ACHN (cell line): ENCODE measurements at regions not wholly inside any gene's neighbourhood (a gene's known extent, or its start where the extent isn't known, plus 50 kb on each side); places are given as distances from the start of the nearest gene placed in this dataset.

Experiments used
- DNase-seq: peaks from one replicate; pipeline ENCODE4 v3.0.0-alpha.2; 2015
- in situ Hi-C: cut with HindIII; loops from 2 replicates; pipeline ENCODE4 v1.10.0; 2017; ENCODE audit warnings: low sequenced_read_pairs, low pct_ligation_motif_present, low pct_unique_long_range_greater_than_20kb

GRCh38 chr3:110026421-110026820 lies 689.1 kb upstream of the DPPA4 start:
- in situ Hi-C loops, result no loop called here
- DNase-seq, result no peak

GRCh38 chr3:110027446-110028080 lies 690.2 kb upstream of the DPPA4 start:
- peak; percentile 20 for DNase-seq
- in situ Hi-C loops, result no loop called here

GRCh38 chr3:110031975-110032374 lies 694.6 kb upstream of the DPPA4 start:
- in situ Hi-C loops, result no loop called here
- DNase-seq, result no peak

GRCh38 chr3:110059431-110059830 lies 722.1 kb upstream of the DPPA4 start:
- no peak for DNase-seq
- in situ Hi-C loops, result no loop called here

- DNase-seq, result no peak
- in situ Hi-C loops, result no loop called here
Observed at GRCh38 chr3:110062716-110063115, 725.4 kb upstream of the DPPA4 start.

- no peak for DNase-seq
- in situ Hi-C loops, result no loop called here
Observed at GRCh38 chr3:110063178-110063577, 725.8 kb upstream of the DPPA4 start.

- in situ Hi-C loops, result no loop called here
- DNase-seq, result no peak
Observed at GRCh38 chr3:110066206-110066605, 728.9 kb upstream of the DPPA4 start.

- no peak for DNase-seq
- in situ Hi-C loops, result no loop called here
Observed at GRCh38 chr3:110067527-110067926, 730.2 kb upstream of the DPPA4 start.

GRCh38 chr3:110069761-110070160 lies 732.4 kb upstream of the DPPA4 start:
- in situ Hi-C loops, result no loop called here

GRCh38 chr3:110070161-110070916 lies 733.0 kb upstream of the DPPA4 start:
- in situ Hi-C loops, result no loop called here
- no peak for DNase-seq

More at GRCh38 chr3:110069761-110070160, 732.4 kb upstream of the DPPA4 start:
- no peak for DNase-seq

- no peak for DNase-seq
- in situ Hi-C loops, result no loop called here
Observed at GRCh38 chr3:110074095-110074494, 736.7 kb upstream of the DPPA4 start.

- in situ Hi-C loops, result no loop called here
- DNase-seq, result no peak
Observed at GRCh38 chr3:110077093-110077492, 739.7 kb upstream of the DPPA4 start.

- DNase-seq, result no peak
- in situ Hi-C loops, result no loop called here
Observed at GRCh38 chr3:110093411-110093810, 756.1 kb upstream of the DPPA4 start.

GRCh38 chr3:110093812-110094401 lies 756.6 kb upstream of the DPPA4 start:
- in situ Hi-C loops, result no loop called here
- no peak for DNase-seq

- no peak for DNase-seq
- in situ Hi-C loops, result no loop called here
Observed at GRCh38 chr3:110099711-110100110, 762.4 kb upstream of the DPPA4 start.

- no peak for DNase-seq
- in situ Hi-C loops, result no loop called here
Observed at GRCh38 chr3:110101361-110101760, 764.0 kb upstream of the DPPA4 start.

- in situ Hi-C loops, result no loop called here
- no peak for DNase-seq
Observed at GRCh38 chr3:110106805-110107204, 769.5 kb upstream of the DPPA4 start.

GRCh38 chr3:110123946-110124345 lies 786.6 kb upstream of the DPPA4 start:
- DNase-seq, result no peak
- in situ Hi-C loops, result no loop called here

GRCh38 chr3:110126065-110126464 lies 788.7 kb upstream of the DPPA4 start:
- in situ Hi-C loops, result no loop called here
- no peak for DNase-seq

- in situ Hi-C loops, result no loop called here
- no peak for DNase-seq
Observed at GRCh38 chr3:110133971-110134370, 796.6 kb upstream of the DPPA4 start.
